ENCODE measurements at regions not wholly inside any gene's neighbourhood (a gene's known extent, or its start where the extent isn't known, plus 50 kb on each side); places are given as distances from the start of the nearest gene placed in this dataset.

GRCh38 chr4:166682200-166682599 lies 552.1 kb downstream of the SPOCK3 start:
- DNase-seq (ENCODE audit: low spot score in 2 of 2), result no peak
- no peak overlapping the region for H3K27ac Mint-ChIP-seq
- no peaks in the 10 kb centered on the region for H3K36me3 Mint-ChIP-seq
- H3K27me3 Mint-ChIP-seq, result no peaks in the 10 kb centered on the region
- no peak overlapping the region for H3K4me3 Mint-ChIP-seq
- H3K4me1 Mint-ChIP-seq, result no peaks in the 10 kb centered on the region
- no peak for ATAC-seq (ENCODE audit: low read depth)
- peaks cover 4% of the 10 kb centered on the region for H3K9me3 Mint-ChIP-seq
